Thymus (tissue), 11 donors: ENCODE measurements at regions not wholly inside any gene's neighbourhood (a gene's known extent, or its start where the extent isn't known, plus 50 kb on each side); places are given as distances from the start of the nearest gene placed in this dataset.
"Not testable (repeated sequence)": the region's sequence is repeated elsewhere in the genome, so short reads cannot be mapped to it uniquely, and the experiment has no call there.

Source experiments
- DNase-seq, 9 donors: peaks; one replicate each; pipeline ENCODE4 v3.0.0-alpha.2; 2013; ENCODE audit warnings: low spot score in 9 of 9, low read depth in 6 of 9, missing footprints in 1 of 9
- H3K27ac ChIP-seq, 2 donors: one replicate each; pipeline ENCODE4 v1.5.1; 2013; ENCODE audit warnings: control low read depth in 1 of 2, low read depth in 1 of 2, low read length in 1 of 2, mild to moderate bottlenecking in 1 of 2, moderate library complexity in 1 of 2
- H3K27me3 ChIP-seq, 2 donors: one replicate each; pipeline ENCODE4 v1.5.1; 2013; ENCODE audit warnings: low read length in 1 of 2; ENCODE audit not compliant: control insufficient read depth in 2 of 2, insufficient read depth in 1 of 2
- H3K36me3 ChIP-seq, 2 donors: one replicate each; pipeline ENCODE4 v1.5.1; 2013; ENCODE audit warnings: low read length in 1 of 2, mild to moderate bottlenecking in 1 of 2, moderate library complexity in 1 of 2; ENCODE audit not compliant: control insufficient read depth in 2 of 2, insufficient read depth in 2 of 2
- H3K4me1 ChIP-seq, 2 donors: one replicate each; pipeline ENCODE4 v1.5.1; 2013; ENCODE audit warnings: low read length in 2 of 2; ENCODE audit not compliant: control insufficient read depth in 2 of 2, insufficient read depth in 2 of 2
- H3K4me3 ChIP-seq, 2 donors: one replicate each; pipeline ENCODE4 v1.5.1; 2013; ENCODE audit warnings: low read length in 2 of 2, control low read depth in 1 of 2, mild to moderate bottlenecking in 1 of 2
- H3K9me3 ChIP-seq, 2 donors: one replicate each; pipeline ENCODE4 v1.5.1; 2013; ENCODE audit warnings: low read length in 1 of 2, mild to moderate bottlenecking in 1 of 2; ENCODE audit not compliant: control insufficient read depth in 2 of 2, insufficient read depth in 1 of 2
- WGBS: extraction: QIAGEN DNeasy Blood & Tissue Kit; methylation state at CpG from one replicate; pipeline ENCODE4 v1.1.7; 2013; 5-methylcytosine and 5-hydroxymethylcytosine counted together
- donor health status: healthy.

DNA sequence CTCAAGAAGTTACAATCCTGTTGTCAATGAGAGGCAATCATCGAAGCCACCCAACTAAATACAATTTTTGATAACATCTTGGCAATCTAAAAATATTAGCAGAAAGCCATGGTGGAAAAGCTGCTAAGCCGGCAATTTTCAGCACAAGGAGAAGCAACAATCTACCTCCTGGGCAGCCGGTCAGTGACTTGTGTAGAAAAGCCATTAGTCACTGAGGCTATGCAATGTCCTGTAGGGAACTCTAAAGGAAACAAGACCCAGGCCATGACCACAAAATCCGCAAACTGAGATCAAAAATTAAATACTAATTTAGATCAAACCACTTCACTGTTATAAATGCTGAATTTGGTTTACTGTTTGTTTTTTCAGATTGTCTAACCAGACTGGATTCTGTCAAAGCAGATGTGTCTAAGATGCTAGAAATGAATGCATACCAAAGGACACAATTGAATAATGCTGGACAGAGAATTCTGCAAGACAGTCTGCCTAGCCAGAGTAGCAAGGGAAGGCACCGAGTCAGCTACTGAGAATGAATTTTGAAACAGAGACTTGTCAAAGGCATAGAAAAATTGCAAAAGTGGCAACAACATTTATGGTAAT, 384.8 kb downstream of the PRELID2 start:
- H3K4me1 ChIP-seq = no peaks in the 10 kb centered on the region
- H3K27ac ChIP-seq = no peak overlapping the region
- 92% methylated on average over 5 of the region's 5 CpGs for WGBS
- H3K27me3 ChIP-seq = no peaks in the 10 kb centered on the region
- H3K36me3 ChIP-seq = no peaks in the 10 kb centered on the region
- DNase-seq = no peak
- H3K9me3 ChIP-seq = peaks cover 1 to 3% of the 10 kb centered on the region in 2 donors
- H3K4me3 ChIP-seq = no peak overlapping the region

DNA sequence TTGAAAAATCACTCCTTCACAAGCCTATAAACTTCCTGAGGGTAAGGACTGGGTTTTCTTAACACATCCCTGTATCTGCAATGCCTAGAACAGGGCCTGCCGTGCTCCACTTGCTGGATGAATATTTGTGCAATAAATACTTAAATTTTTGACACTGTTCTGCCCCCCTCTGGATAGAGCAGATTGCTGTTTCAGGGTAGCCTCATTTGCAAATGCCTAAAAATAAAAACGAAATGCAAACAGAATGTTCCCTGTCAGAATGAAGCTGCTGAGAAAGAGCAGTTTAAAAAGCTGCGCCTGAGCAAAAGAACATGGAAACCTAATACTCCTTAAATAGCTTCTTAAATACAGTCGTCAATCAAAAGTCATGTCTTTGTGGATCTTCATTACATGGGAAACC, 385.3 kb downstream of the PRELID2 start:
- Histone ChIP-seq H3K9me3 (peaks cover 1 to 3% of the 10 kb centered on the region in 2 donors), H3K27me3 (no peaks in the 10 kb centered on the region), H3K36me3 (no peaks in the 10 kb centered on the region), H3K4me3 (no peak overlapping the region), H3K4me1 (no peaks in the 10 kb centered on the region), H3K27ac (no peak overlapping the region)
- WGBS = 86% methylated on average over 4 of the region's 4 CpGs
- no peak for DNase-seq

DNA sequence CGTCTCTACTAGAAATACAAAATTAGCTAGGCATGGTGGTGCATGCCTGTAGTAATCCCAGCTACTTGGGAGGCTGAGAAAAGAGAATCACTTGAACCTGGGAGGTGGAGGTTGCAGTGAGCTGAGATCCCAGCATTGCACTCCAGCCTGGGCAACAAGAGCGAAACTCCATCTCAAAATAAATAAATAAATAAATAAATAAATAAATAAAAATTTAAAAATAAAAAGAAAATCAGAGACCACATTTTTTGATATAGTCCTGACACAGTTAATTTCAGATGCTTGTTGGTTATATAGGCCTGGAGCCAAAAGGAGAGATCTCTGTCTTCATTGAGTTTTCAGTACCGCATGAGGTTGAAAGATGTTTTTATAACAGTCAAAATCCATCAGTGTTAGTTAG, 388.3 kb downstream of the PRELID2 start:
- H3K36me3 ChIP-seq, H3K4me3 ChIP-seq, H3K27ac ChIP-seq, DNase-seq, H3K27me3 ChIP-seq, H3K4me1 ChIP-seq, H3K9me3 ChIP-seq: not testable (repeated sequence)
- WGBS = 92% methylated on average over 3 of the region's 3 CpGs

DNA sequence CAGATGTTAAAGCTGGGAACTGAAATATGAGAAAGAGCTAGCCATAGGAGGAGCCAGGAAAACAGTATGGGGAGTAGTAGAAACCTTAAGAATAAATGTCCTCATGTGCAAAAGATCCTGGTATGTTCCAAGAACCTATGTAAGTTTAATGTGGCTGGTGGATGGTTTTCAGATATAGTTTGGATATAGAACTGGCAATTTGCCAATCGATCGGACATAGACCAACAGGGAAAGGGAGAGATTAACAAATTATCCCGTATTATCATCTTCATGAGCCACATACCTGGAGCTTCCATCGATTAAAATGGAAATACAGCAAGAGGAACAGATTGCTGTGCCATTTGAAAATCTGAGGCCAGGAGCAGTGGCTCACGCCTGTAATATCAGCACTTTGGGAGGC, 388.7 kb downstream of the PRELID2 start:
- Histone ChIP-seq H3K4me1 (no peaks in the 10 kb centered on the region), H3K27me3 (no peaks in the 10 kb centered on the region), H3K36me3 (no peaks in the 10 kb centered on the region), H3K4me3 (no peak overlapping the region), H3K9me3 (peaks cover 1 to 3% of the 10 kb centered on the region in 2 donors), H3K27ac (no peak overlapping the region)
- no peak for DNase-seq
- WGBS = 97% methylated on average over 5 of the region's 5 CpGs

DNA sequence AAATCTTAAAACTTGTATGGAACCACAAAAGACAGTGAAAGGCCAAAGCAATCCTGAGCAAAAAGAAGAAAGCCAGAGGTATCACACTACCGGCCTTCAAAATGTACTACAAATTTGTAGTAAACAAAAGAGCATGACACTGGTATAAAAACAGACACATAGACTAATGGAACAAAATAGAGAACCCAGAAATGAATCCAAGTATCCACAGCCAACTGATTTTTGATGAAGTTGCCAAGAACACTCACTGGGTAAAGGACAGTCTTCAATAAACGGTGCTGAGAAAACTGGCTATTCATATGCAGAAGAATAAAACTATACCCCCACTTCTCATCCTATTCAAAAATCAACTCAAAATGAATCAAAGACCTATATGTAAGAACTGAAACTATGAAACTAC, 390.1 kb downstream of the PRELID2 start:
- DNase-seq = no peak
- H3K9me3 ChIP-seq = peaks cover 0 to 3% of the 10 kb centered on the region in 2 donors
- H3K4me1 ChIP-seq = no peaks in the 10 kb centered on the region
- H3K27me3 ChIP-seq = no peaks in the 10 kb centered on the region
- H3K27ac ChIP-seq = no peak overlapping the region
- H3K36me3 ChIP-seq = no peaks in the 10 kb centered on the region
- whole genome bisulfite sequencing = 98% methylated on average over 2 of the region's 2 CpGs
- H3K4me3 ChIP-seq = no peak overlapping the region

DNA sequence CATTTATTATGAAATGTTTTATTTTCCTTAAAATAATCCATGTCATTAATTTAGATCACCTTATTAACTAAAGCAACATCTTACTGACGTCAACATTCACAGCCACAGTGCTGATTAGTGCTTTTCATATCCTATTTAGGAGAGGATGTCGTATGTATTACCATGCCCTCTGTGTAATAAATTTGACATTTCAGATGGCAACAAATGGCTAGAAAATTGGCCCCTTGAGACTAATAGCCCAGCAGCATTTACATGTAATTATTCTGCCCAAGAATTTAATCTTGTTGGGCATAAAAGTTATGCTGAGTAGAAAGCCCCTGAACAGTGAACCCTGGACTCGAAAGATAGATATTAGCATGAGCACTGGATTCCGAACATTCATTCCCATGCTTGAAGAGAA, 391.2 kb downstream of the PRELID2 start:
- Histone ChIP-seq H3K4me1 (no peaks in the 10 kb centered on the region), H3K9me3 (peaks cover 0 to 3% of the 10 kb centered on the region in 2 donors), H3K27me3 (no peaks in the 10 kb centered on the region), H3K4me3 (no peak overlapping the region), H3K36me3 (no peaks in the 10 kb centered on the region), H3K27ac (no peak overlapping the region)
- 91% methylated on average over 4 of the region's 4 CpGs for WGBS
- no peak for DNase-seq

DNA sequence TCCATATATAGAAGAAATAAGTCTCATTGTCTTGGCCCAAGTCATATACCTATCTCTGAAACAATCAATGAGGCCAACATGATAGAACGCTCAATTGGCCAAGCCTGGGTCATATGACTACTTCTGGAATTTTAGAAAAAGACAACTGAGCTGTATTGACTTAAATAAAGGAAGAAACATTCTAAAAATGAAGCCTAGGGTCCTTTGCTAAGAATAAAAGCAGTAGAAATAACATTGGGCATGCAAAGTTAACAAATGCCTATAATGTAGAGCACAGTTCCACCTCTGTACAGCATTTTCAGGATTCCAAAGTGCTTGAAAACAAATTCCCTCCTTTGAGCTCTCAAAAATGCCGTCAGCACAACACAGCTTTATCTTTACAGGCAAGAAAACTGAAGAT, 391.8 kb downstream of the PRELID2 start:
- DNase-seq = no peak
- Histone ChIP-seq H3K27me3 (no peaks in the 10 kb centered on the region), H3K9me3 (peaks cover 0 to 3% of the 10 kb centered on the region in 2 donors), H3K36me3 (no peaks in the 10 kb centered on the region), H3K4me1 (no peaks in the 10 kb centered on the region), H3K4me3 (no peak overlapping the region), H3K27ac (no peak overlapping the region)
- WGBS = 93% methylated on average over 2 of the region's 2 CpGs

DNA sequence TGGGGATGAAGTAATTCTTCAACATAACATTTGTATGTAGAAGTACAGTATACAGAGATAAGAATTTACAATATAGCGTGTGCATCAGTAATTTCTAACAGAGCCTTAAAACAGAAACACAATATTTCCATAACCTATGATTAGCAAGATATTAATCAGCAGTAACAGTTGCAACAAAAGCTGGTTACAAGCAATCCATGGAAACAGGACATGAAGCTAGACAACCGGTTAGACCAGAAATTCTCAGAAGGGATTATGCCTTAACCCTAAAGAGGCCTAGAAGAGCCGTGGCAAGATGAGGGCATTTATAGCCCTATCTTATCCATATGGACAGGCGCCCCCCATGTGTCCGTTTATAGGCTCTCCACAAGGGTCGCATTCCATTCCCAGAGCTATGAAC, 392.5 kb downstream of the PRELID2 start:
- H3K27ac ChIP-seq, H3K9me3 ChIP-seq: not testable (repeated sequence)
- 96% methylated on average over 6 of the region's 6 CpGs for WGBS

DNA sequence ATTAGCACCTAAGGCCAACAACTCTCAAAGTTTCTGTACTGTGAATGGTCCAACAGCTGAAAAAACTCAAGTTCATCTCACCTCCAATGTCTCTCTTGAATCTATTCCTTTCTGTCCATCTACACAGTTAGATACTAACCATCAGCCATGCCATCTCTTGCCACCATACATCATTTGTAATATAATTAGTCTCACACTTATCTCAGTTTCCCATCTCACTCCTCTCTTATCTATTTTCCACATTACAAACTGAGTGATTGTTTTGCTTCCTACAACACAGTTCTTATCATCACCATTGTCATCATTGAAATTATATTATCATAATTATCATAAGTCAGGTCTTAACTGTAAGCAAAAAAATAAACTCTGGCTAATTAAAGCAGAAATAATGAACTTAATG, 393.9 kb downstream of the PRELID2 start:
- Histone ChIP-seq H3K36me3 (no peaks in the 10 kb centered on the region), H3K4me1 (no peaks in the 10 kb centered on the region), H3K27me3 (no peaks in the 10 kb centered on the region), H3K27ac (no peak overlapping the region), H3K4me3 (no peak overlapping the region), H3K9me3 (no peaks in the 10 kb centered on the region)
- no peak for DNase-seq

More for the DNA sequence above, 392.5 kb downstream of the PRELID2 start:
- not testable (repeated sequence) for H3K4me3 ChIP-seq, H3K27me3 ChIP-seq, DNase-seq, H3K4me1 ChIP-seq, H3K36me3 ChIP-seq

DNA sequence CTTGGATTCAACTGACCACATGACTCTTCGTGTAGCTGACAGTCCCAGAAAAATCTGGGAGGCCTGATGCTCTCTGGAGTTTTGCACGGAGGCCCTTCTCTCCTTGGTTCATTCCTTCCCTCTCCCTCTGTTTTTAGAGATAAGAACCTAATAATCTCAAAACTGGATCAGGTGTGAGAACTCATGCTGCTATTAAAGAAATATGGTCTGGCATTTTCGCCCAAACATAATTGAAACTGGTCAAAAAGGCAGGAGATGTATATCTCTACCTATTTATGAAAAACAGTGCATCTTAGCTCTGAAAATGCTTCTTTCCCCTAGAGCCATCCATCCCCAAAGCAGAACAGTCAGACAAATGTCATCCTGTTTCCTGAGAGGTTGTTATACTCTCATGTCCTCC, 397.5 kb downstream of the PRELID2 start:
- H3K9me3 ChIP-seq = no peaks in the 10 kb centered on the region
- H3K27me3 ChIP-seq = no peaks in the 10 kb centered on the region
- no peak overlapping the region for H3K4me3 ChIP-seq
- H3K4me1 ChIP-seq = no peaks in the 10 kb centered on the region
- no peaks in the 10 kb centered on the region for H3K36me3 ChIP-seq
- no peak overlapping the region for H3K27ac ChIP-seq
- no peak for DNase-seq
- WGBS = 85% methylated on average over 3 of the region's 3 CpGs
